Right cardiac atrium (tissue), 5 donors: ENCODE measurements at regions not wholly inside any gene's neighbourhood (a gene's known extent, or its start where the extent isn't known, plus 50 kb on each side); places are given as distances from the start of the nearest gene placed in this dataset.
A peak's percentile ranks its signal among the peaks of the same experiment; 100 is the strongest.

Source experiments
- ATAC-seq, 2 donors: fragments of 200-7000 bp; cut with Tn5 transposase; one replicate each; pipeline versions ENCODE4 v1.8.0 to v1.9.1; 2020; ENCODE audit warnings: moderate library complexity in 2 of 2, mild to moderate bottlenecking in 1 of 2
- DNase-seq, 3 donors: peaks; one replicate each; pipeline ENCODE4 v3.0.0-alpha.2; 2020
- H3K27ac ChIP-seq: one replicate; pipeline ENCODE4 v1.5.1; 2013; ENCODE audit warnings: mild to moderate bottlenecking, low read length, control low read depth, moderate library complexity
- H3K27me3 ChIP-seq: one replicate; pipeline ENCODE4 v1.6.1; 2013; ENCODE audit not compliant: control insufficient read depth, insufficient read depth
- H3K4me1 ChIP-seq: one replicate; pipeline ENCODE4 v1.6.1; 2013; ENCODE audit warnings: low read length; ENCODE audit not compliant: control insufficient read depth, insufficient read depth
- H3K4me3 ChIP-seq: one replicate; pipeline ENCODE4 v1.5.1; 2013; ENCODE audit warnings: low read length, control low read depth
- H3K9me3 ChIP-seq: one replicate; pipeline ENCODE4 v1.6.1; 2013; ENCODE audit warnings: low read length; ENCODE audit not compliant: control insufficient read depth
- WGBS: extraction: QIAGEN DNeasy Blood & Tissue Kit; methylation state at CpG from one replicate; pipeline ENCODE4 v1.1.7; 2013; 5-methylcytosine and 5-hydroxymethylcytosine counted together
- intact Hi-C, 4 donors: fragments of 100-400 bp; cut with DNase I; formaldehyde crosslinking; loops; one replicate each; pipeline versions ENCODE4 v1.11.0 to v1.14.0; 2022 to 2023
- donor health status: healthy with polysubstance abuse.
- donor health status: DM: no; HTN: yes; CAD: no.
- donor health status: DM: no; HTN: no; CAD: no.
- donor health status: DM: no; HTN: yes; CAD: no; lungs with severe emphysema.
- donor health status: DM: yes; HTN: yes; CAD: no.

DNA sequence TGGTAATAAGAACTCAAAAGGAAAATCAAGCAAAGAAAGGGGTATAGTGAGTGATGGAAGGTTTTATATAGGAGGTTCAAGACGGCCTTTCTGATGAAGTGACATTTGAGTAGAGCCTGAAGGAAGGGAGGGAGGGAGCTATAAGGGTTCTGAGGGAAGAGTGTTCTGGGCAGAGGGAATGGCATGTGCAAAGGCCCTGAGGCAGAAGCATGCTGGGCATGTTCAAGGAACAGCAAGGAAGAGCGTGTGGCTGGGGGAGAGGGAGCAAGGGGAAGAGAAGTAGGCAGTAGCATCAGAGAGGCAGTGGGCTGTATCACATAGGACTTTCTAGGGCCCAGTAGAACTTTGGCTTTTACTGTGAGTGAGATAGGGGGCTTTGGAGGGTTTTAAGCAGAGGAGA lies 108.9 kb upstream of the NAV2 start:
- 99% methylated on average over 2 of the region's 2 CpGs for WGBS
- Histone ChIP-seq H3K27me3 (no peaks in the 10 kb centered on the region), H3K27ac (no peak overlapping the region), H3K9me3 (no peaks in the 10 kb centered on the region), H3K4me1 (peaks cover 12% of the 10 kb centered on the region), H3K4me3 (no peak overlapping the region)
- intact Hi-C loops: no loop called here
- no peak for DNase-seq
- no peak for ATAC-seq

GRCh38 chr11:19602891-19603290 lies 109.7 kb upstream of the NAV2 start:
- no peak for DNase-seq
- WGBS: 91% methylated on average over 6 of the region's 6 CpGs

DNA sequence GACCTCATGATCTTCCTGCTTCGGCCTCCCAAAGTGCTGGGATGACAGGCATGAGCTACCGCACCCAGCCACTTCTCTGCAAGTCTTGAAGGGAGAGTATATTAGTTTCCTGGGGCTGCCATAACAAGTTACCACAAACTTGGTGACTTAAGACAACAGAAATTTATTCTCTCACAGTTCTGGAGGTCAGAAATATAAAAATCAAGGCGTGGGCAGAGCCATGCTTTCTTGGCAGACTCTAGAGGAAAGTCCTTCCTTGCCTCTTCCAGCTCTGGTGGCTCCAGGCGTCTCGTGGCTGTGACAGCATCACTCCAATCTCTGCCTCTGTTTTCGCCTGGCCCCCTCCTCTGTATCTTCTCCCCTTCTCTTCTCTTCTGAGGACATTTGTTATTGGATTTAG lies 110.2 kb upstream of the NAV2 start:
- Histone ChIP-seq H3K27me3 (no peaks in the 10 kb centered on the region), H3K9me3 (no peaks in the 10 kb centered on the region), H3K27ac (no peak overlapping the region), H3K4me3 (no peak overlapping the region), H3K4me1 (peaks cover 7% of the 10 kb centered on the region)
- WGBS: 80% methylated on average over 6 of the region's 6 CpGs
- ATAC-seq (no peak), DNase-seq (no peak)
- intact Hi-C loops: no loop called here

More at GRCh38 chr11:19602891-19603290, 109.7 kb upstream of the NAV2 start:
- Histone ChIP-seq H3K27me3 (no peaks in the 10 kb centered on the region), H3K4me3 (no peak overlapping the region), H3K27ac (no peak overlapping the region), H3K4me1 (peaks cover 8% of the 10 kb centered on the region), H3K9me3 (no peaks in the 10 kb centered on the region)
- intact Hi-C loops: no loop called here
- no peak for ATAC-seq

GRCh38 chr11:19601235-19601634 lies 111.4 kb upstream of the NAV2 start:
- intact Hi-C loops: no loop called here
- ATAC-seq (no peak), DNase-seq (no peak)
- no peaks in the 10 kb centered on the region for H3K27me3 ChIP-seq
- H3K27ac ChIP-seq: no peak overlapping the region
- no peaks in the 10 kb centered on the region for H3K9me3 ChIP-seq
- peaks cover 3% of the 10 kb centered on the region for H3K4me1 ChIP-seq
- no peak overlapping the region for H3K4me3 ChIP-seq
- WGBS: 96% methylated on average over 2 of the region's 2 CpGs

DNA sequence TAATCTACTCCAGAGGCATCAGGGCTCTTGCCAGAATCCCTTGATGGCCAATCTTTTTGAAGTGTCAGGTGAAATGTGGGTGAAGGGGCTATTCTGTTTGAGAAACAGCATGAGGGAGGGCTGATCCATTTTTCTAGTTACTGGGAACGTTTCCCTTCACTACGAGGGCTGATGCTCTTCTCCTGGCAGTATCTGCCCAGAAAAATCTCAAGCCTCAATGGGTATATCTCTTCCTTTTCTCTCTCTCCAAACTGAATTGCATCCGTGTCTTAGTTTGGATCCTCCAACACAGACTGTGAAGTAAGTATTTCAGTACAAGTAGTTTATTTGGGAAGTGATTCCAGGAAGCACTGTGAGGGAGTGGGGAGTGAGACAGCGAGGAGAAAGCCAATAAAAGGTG lies 113.0 kb upstream of the NAV2 start:
- no peak for DNase-seq
- intact Hi-C loops: no loop called here
- H3K4me1 ChIP-seq: peaks cover 5% of the 10 kb centered on the region
- no peak for ATAC-seq
- H3K4me3 ChIP-seq: no peak overlapping the region
- H3K27ac ChIP-seq: no peak overlapping the region
- no peaks in the 10 kb centered on the region for H3K27me3 ChIP-seq
- no peaks in the 10 kb centered on the region for H3K9me3 ChIP-seq
- 69% methylated on average over 4 of the region's 4 CpGs for WGBS

DNA sequence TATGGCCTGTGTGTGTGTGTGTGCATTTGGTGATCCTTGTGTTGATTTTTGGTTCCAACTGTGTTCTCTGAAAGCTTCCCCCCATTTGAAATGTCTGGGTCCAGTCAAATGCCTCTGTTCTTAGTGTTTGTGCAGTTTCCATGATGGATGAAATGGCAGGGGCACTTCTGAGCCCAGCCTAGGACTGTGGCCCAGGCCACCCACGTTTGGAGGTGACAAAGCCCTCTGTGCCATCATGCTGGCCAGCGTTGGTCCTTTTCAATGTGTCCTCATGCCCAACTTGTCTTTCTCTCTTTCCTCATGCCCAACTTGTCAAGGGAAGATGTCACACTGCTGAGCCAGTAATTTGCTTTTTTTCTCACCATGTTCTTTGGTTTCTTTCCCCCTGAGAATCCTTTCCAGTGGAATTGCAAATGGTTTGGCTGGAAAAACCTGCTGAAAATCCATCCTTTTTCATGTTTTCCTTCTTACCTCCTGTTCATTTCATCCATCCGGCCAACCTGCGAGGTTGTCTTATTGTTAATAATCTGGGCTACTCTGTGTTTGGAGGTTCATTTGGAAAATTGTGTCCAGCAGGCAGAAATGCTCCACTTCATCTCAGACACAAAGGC lies 113.7 kb upstream of the NAV2 start:
- no peaks in the 10 kb centered on the region for H3K27me3 ChIP-seq
- no peaks in the 10 kb centered on the region for H3K9me3 ChIP-seq
- ATAC-seq: no peak
- no peak overlapping the region for H3K27ac ChIP-seq
- WGBS: 85% methylated on average over 4 of the region's 4 CpGs
- no peak overlapping the region for H3K4me3 ChIP-seq
- intact Hi-C loops: no loop called here
- peaks cover 5% of the 10 kb centered on the region for H3K4me1 ChIP-seq
- DNase-seq: no peak

GRCh38 chr11:19598456-19598855 lies 114.2 kb upstream of the NAV2 start:
- H3K4me3 ChIP-seq: no peak overlapping the region
- no peak for ATAC-seq
- WGBS: 65% methylated on average over 3 of the region's 3 CpGs
- intact Hi-C loops: no loop called here
- no peak for DNase-seq
- H3K27me3 ChIP-seq: no peaks in the 10 kb centered on the region
- H3K27ac ChIP-seq: no peak overlapping the region
- peaks cover 5% of the 10 kb centered on the region for H3K4me1 ChIP-seq
- no peaks in the 10 kb centered on the region for H3K9me3 ChIP-seq

DNA sequence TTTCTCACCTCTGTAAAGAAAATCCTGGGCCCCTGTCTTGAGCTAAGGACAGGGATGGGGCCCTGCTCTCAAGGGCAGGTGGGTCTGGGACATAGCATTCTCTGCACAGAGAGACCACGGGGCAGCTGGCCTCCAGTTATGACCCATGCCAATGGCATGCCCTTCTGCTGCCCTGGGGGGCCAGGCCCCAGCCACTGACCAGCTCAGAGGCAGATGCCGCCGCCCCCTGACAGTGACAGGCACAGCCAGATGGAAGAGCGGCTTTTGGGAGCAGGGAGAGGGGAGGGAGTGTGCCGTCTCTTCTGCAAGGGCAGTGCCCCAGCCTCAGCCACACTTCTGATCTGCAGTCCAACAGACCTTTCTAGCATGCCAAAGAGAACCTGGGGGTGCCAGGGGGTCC lies 114.8 kb upstream of the NAV2 start:
- Histone ChIP-seq H3K27ac (no peak overlapping the region), H3K4me1 (peaks cover 5% of the 10 kb centered on the region), H3K4me3 (no peak overlapping the region), H3K27me3 (no peaks in the 10 kb centered on the region), H3K9me3 (no peaks in the 10 kb centered on the region)
- DNase-seq: peak in 2 of 3 donors; percentile 17 to 62
- ATAC-seq: no peak
- intact Hi-C loops: no loop called here
- 88% methylated on average over 5 of the region's 5 CpGs for WGBS

DNA sequence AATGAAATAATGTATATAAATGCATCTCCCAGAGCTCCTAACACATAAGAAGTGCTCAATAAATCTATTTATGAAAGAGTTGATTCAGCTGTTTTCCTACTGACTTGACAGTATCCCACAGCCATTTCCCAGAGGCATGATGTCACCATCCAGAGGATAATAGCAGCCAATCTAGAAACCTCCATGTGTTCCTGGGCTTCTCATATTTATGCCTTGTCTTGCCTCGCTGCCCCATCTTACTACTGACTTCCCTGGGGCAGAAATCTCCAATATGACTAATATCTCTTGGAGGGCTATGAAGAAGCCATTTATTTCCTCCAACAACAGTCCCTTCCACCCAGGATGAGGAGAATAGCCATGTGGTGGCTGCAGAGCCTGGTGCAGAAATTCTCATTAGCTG lies 115.4 kb upstream of the NAV2 start:
- DNase-seq (no peak), ATAC-seq (peak; percentile 30 to 62)
- intact Hi-C loops: no loop called here
- Histone ChIP-seq H3K4me3 (no peak overlapping the region), H3K27ac (no peak overlapping the region), H3K27me3 (no peaks in the 10 kb centered on the region), H3K4me1 (peaks cover 5% of the 10 kb centered on the region), H3K9me3 (no peaks in the 10 kb centered on the region)
- WGBS: 68% methylated on average over 1 of the region's 1 CpG

GRCh38 chr11:19595840-19596751 lies 116.5 kb upstream of the NAV2 start:
- intact Hi-C loops: no loop called here
- no peaks in the 10 kb centered on the region for H3K27me3 ChIP-seq
- ATAC-seq (peak; percentile 91 to 92), DNase-seq (peak; percentile 82 to 90 (median 88))
- H3K27ac ChIP-seq: peak overlapping the region; percentile 81
- H3K4me3 ChIP-seq: no peak overlapping the region
- 32% methylated on average over 12 of the region's 12 CpGs for WGBS
- H3K4me1 ChIP-seq: peaks cover 5% of the 10 kb centered on the region
- H3K9me3 ChIP-seq: no peaks in the 10 kb centered on the region

DNA sequence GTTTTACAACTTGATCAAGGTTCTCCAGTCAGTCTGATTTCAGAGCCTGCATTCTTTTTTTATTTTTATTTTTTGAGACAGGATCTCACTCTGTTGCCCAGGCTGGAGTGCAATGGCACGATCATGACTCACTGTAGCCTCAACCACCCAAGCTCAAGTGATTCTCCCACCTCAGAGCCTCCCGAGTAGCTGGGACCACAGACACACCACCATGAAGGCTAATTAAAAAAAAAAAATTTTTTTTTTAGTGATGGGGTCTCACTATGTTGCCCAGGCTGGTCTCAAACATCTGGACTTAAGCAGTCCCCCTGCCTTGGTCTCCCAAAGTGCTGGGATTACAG lies 117.2 kb upstream of the NAV2 start:
- Histone ChIP-seq H3K4me1 (peaks cover 5% of the 10 kb centered on the region), H3K4me3 (no peak overlapping the region), H3K27me3 (no peaks in the 10 kb centered on the region), H3K9me3 (no peaks in the 10 kb centered on the region), H3K27ac (no peak overlapping the region)
- WGBS: 98% methylated on average over 2 of the region's 2 CpGs
- intact Hi-C loops: no loop called here
- ATAC-seq: no peak
- DNase-seq: no peak
